Mesodermal cell (in vitro differentiated cells): ENCODE measurements at regions not wholly inside any gene's neighbourhood (a gene's known extent, or its start where the extent isn't known, plus 50 kb on each side); places are given as distances from the start of the nearest gene placed in this dataset.
"Not testable (repeated sequence)": the region's sequence is repeated elsewhere in the genome, so short reads cannot be mapped to it uniquely, and the experiment has no call there.

Experiments used
- H3K27ac ChIP-seq: 2 replicates; pipeline ENCODE4 v1.7.0; 2013; ENCODE audit warnings: mild to moderate bottlenecking, low read depth, low read length, moderate library complexity; ENCODE audit not compliant: severe bottlenecking
- H3K36me3 ChIP-seq: 2 replicates; pipeline ENCODE4 v1.7.1; 2013; ENCODE audit warnings: mild to moderate bottlenecking, low read length, moderate library complexity; ENCODE audit not compliant: control insufficient read depth, insufficient read depth
- H3K4me1 ChIP-seq: one replicate; pipeline ENCODE4 v1.7.1; 2013; ENCODE audit warnings: mild to moderate bottlenecking, low read length; ENCODE audit not compliant: insufficient read depth, control insufficient read depth, poor library complexity, severe bottlenecking
- H3K4me3 ChIP-seq: 2 replicates; pipeline ENCODE4 v1.7.0; 2013; ENCODE audit warnings: low read length, control low read depth, mild to moderate bottlenecking; ENCODE audit not compliant: insufficient read depth, poor library complexity, severe bottlenecking; ENCODE audit errors: extremely low read depth
- H3K9me3 ChIP-seq: 2 replicates; pipeline ENCODE4 v1.7.1; 2013; ENCODE audit warnings: mild to moderate bottlenecking, low read length, moderate library complexity; ENCODE audit not compliant: control insufficient read depth
- WGBS, 2 experiments: methylation state at CpG; one replicate each; pipeline ENCODE4 v1.1.5; 2013; ENCODE audit warnings: missing lambda C conversion rate in 2 of 2; ENCODE audit not compliant: insufficient coverage in 2 of 2; 5-methylcytosine and 5-hydroxymethylcytosine counted together

DNA sequence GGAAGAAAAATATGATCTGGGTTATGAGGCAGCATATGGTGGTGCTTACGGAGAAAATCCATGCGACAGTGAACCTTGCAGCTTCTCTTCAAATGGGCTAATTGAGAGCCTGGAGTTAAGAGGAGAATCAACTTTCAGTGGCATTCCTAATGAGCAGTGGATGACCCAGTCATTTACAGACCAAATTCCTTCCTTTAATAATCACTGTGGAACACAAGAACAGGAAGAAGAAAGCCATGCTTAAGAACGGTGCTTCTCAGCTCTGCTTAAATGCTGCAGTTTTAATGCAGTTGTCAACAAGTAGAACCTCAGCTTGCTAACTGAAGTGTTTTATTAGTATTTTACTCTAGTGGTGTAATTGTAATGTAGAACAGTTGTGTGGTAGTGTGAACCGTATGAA lies 154.2 kb upstream of the RASSF8 start:
- H3K4me3 ChIP-seq, H3K27ac ChIP-seq, H3K36me3 ChIP-seq, H3K9me3 ChIP-seq, H3K4me1 ChIP-seq: not testable (repeated sequence)
- 77 to 88% methylated on average over 2 of the region's 4 CpGs for WGBS, 2 experiments

GRCh38 chr12:25806271-25806670 lies 152.2 kb upstream of the RASSF8 start:
- Histone ChIP-seq H3K9me3 (peaks cover 4% of the 10 kb centered on the region), H3K4me3 (no peak overlapping the region), H3K4me1 (peaks cover 4% of the 10 kb centered on the region), H3K36me3 (no peaks in the 10 kb centered on the region), H3K27ac (no peak overlapping the region)
- 80% methylated on average over 1 of the region's 1 CpG; no CpG with 5 or more reads in 1 of the 2 experiments for WGBS, 2 experiments

GRCh38 chr12:25808604-25809003 lies 149.9 kb upstream of the RASSF8 start:
- Histone ChIP-seq H3K9me3 (peaks cover 4% of the 10 kb centered on the region), H3K4me1 (peaks cover 4% of the 10 kb centered on the region), H3K4me3 (no peak overlapping the region), H3K27ac (no peak overlapping the region), H3K36me3 (no peaks in the 10 kb centered on the region)

DNA sequence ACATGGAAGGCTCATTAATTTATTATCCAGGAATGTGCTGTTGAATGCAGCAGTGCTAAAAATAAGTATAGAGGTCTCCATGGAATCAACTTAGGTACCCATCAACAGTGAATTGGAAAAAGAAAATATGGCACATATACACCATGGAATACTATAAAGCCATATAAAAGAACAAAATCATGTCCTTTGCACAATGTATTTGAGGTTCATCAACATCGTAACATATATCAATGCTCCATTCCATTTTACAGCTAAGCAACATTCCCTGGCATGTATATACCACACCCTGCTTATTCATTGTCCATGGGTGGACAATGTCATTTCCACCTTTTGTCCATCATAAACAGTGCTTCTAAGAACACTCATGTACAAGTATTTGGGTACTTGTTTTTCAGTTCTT lies 147.8 kb upstream of the RASSF8 start:
- Histone ChIP-seq H3K36me3 (no peaks in the 10 kb centered on the region), H3K27ac (no peak overlapping the region), H3K4me3 (no peak overlapping the region), H3K4me1 (no peaks in the 10 kb centered on the region), H3K9me3 (peaks cover 4% of the 10 kb centered on the region)
- WGBS, 2 experiments, result 89 to 94% methylated on average over 1 of the region's 1 CpG

DNA sequence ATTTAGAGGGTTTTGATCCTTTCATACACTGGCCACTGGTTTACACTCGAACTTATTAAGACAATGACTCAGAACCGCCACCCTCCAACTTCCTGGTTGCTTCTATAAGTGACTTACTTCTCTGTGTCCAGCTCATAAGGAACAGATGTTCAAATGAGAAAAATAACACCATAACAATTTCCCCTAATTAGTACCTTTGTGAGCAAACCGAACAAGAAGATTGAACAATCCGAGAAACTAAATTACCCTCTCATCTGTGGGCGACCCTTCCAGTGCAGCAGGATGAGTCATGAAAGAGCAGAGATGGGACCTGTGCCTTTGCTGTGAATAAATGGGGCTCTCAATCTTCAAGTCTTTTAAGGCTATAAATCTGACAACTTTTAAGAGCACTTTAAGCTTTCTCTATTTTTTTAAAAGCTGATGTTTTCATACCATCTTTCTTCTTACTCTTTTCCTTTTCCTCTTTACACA lies 146.8 kb upstream of the RASSF8 start:
- H3K9me3 ChIP-seq, result peaks cover 4% of the 10 kb centered on the region
- H3K4me3 ChIP-seq, result no peak overlapping the region
- no peaks in the 10 kb centered on the region for H3K4me1 ChIP-seq
- 94 to 100% methylated on average over 2 of the region's 5 CpGs for WGBS, 2 experiments
- no peak overlapping the region for H3K27ac ChIP-seq
- H3K36me3 ChIP-seq, result no peaks in the 10 kb centered on the region

- Histone ChIP-seq H3K36me3 (no peaks in the 10 kb centered on the region), H3K4me3 (no peak overlapping the region), H3K4me1 (no peaks in the 10 kb centered on the region), H3K9me3 (peaks cover 7% of the 10 kb centered on the region), H3K27ac (no peak overlapping the region)
- 80% methylated on average over 1 of the region's 4 CpGs; no CpG with 5 or more reads in 1 of the 2 experiments for WGBS, 2 experiments
Measured at GRCh38 chr12:25812295-25812694, 146.2 kb upstream of the RASSF8 start.

DNA sequence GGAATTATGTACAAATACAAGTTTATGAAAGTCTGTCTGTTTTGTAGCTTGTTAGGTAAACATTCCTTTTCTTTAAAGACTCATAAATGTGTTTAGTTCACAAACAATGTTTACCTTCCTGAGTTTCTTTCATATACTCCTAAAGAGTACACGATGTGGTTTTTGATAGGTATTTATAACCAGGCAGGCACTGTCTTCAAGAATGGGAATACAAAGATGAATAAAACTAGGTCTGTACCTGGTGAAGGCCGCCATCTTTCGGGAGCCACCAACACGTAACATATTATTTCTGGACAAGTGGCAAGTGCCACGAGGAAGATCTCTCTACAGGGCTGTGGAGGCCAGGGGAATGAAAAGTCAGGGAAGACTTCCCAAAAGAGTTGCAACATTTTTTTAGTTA lies 144.6 kb upstream of the RASSF8 start:
- Histone ChIP-seq H3K9me3 (peaks cover 8% of the 10 kb centered on the region), H3K4me1 (no peaks in the 10 kb centered on the region), H3K27ac (no peak overlapping the region), H3K4me3 (no peak overlapping the region), H3K36me3 (no peaks in the 10 kb centered on the region)
- 80% methylated on average over 1 of the region's 5 CpGs; no CpG with 5 or more reads in 1 of the 2 experiments for WGBS, 2 experiments

- Histone ChIP-seq H3K4me3 (no peak overlapping the region), H3K27ac (no peak overlapping the region), H3K36me3 (no peaks in the 10 kb centered on the region), H3K4me1 (no peaks in the 10 kb centered on the region), H3K9me3 (peaks cover 6% of the 10 kb centered on the region)
- no CpG with 5 or more reads among the region's 3 CpGs for WGBS, 2 experiments
Measured at GRCh38 chr12:25816637-25817036, 141.8 kb upstream of the RASSF8 start.

DNA sequence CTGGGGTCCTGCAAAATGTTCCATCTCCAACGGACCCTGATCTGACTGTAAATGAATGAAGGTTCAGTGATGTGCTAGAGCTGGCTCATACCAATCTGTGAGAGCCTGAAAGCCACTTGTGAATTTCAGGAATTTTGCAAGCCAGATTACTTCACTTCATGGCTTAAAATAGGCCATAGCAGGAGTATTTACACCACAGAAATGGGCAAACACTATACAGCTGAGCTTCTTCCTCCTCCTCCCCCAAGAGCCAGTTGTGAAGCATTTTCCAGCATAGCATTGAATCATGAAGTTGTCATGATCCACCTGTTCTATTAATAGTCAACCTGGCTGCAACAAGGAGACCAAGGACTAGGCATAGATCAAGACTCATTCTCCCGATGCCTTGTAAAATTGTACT lies 141.3 kb upstream of the RASSF8 start:
- WGBS, 2 experiments, result 68 to 80% methylated on average over 1 to 2 of the region's 2 CpGs
- no peak overlapping the region for H3K4me3 ChIP-seq
- peaks cover 6% of the 10 kb centered on the region for H3K9me3 ChIP-seq
- no peaks in the 10 kb centered on the region for H3K36me3 ChIP-seq
- H3K4me1 ChIP-seq, result no peaks in the 10 kb centered on the region
- H3K27ac ChIP-seq, result no peak overlapping the region

DNA sequence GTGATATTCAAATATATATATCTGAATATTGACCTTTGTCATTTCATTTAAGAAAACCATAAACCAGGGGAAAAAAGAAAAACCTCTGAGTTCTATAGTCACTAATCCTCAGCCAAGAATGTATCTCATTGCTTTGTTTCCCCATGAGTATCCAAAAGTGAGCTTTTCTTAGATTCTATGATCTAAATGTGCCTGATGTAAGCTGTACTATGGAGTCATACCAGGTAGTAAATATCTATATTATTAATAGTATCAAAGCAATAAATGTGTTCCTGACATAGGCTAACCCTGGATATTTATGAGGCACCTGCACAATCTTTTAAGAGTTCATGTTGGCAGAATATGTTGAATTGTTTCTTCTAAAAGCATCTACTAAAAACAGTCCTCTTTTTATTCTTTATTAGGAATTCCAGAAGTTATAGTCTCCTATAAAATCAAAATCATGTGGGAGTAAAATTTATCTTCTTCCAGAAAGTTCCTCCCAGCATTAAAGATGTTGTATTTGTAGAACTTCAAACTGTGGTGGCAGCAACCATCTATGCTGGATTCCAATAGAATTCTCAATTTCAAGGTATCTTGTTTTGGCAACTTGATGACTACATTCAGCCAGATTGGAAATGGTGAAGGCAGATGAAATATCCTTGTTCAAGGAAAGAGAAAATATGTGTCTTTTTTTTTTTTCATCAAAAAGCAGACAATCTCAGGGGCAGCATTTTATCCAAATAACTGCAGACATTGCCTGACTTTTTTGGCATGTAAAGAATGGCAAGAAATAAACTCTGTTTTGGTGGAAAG lies 139.7 kb upstream of the RASSF8 start:
- Histone ChIP-seq H3K36me3 (no peaks in the 10 kb centered on the region), H3K27ac (no peak overlapping the region), H3K9me3 (peaks cover 6% of the 10 kb centered on the region), H3K4me3 (no peak overlapping the region), H3K4me1 (no peaks in the 10 kb centered on the region)

- Histone ChIP-seq H3K4me1 (no peaks in the 10 kb centered on the region), H3K36me3 (no peaks in the 10 kb centered on the region), H3K9me3 (peaks cover 6% of the 10 kb centered on the region), H3K4me3 (no peak overlapping the region), H3K27ac (no peak overlapping the region)
- WGBS, 2 experiments, result 74 to 84% methylated on average over 10 to 11 of the region's 11 CpGs
Measured at GRCh38 chr12:25819691-25820090, 138.8 kb upstream of the RASSF8 start.
